Mesodermal cell (in vitro differentiated cells): ENCODE measurements at regions not wholly inside any gene's neighbourhood (a gene's known extent, or its start where the extent isn't known, plus 50 kb on each side); places are given as distances from the start of the nearest gene placed in this dataset.

Experiments
- H3K27ac ChIP-seq: 2 replicates; pipeline ENCODE4 v1.7.0; 2013; ENCODE audit warnings: mild to moderate bottlenecking, low read depth, low read length, moderate library complexity; ENCODE audit not compliant: severe bottlenecking
- H3K36me3 ChIP-seq: 2 replicates; pipeline ENCODE4 v1.7.1; 2013; ENCODE audit warnings: mild to moderate bottlenecking, low read length, moderate library complexity; ENCODE audit not compliant: control insufficient read depth, insufficient read depth
- H3K4me1 ChIP-seq: one replicate; pipeline ENCODE4 v1.7.1; 2013; ENCODE audit warnings: mild to moderate bottlenecking, low read length; ENCODE audit not compliant: insufficient read depth, control insufficient read depth, poor library complexity, severe bottlenecking
- H3K4me3 ChIP-seq: 2 replicates; pipeline ENCODE4 v1.7.0; 2013; ENCODE audit warnings: low read length, control low read depth, mild to moderate bottlenecking; ENCODE audit not compliant: insufficient read depth, poor library complexity, severe bottlenecking; ENCODE audit errors: extremely low read depth
- H3K9me3 ChIP-seq: 2 replicates; pipeline ENCODE4 v1.7.1; 2013; ENCODE audit warnings: mild to moderate bottlenecking, low read length, moderate library complexity; ENCODE audit not compliant: control insufficient read depth
- WGBS, 2 experiments: methylation state at CpG; one replicate each; pipeline ENCODE4 v1.1.5; 2013; ENCODE audit warnings: missing lambda C conversion rate in 2 of 2; ENCODE audit not compliant: insufficient coverage in 2 of 2; 5-methylcytosine and 5-hydroxymethylcytosine counted together

GRCh38 chr20:60210779-60211617 lies 252.8 kb downstream of the CDH26 start:
- H3K4me3 ChIP-seq: no peak overlapping the region
- no peaks in the 10 kb centered on the region for H3K9me3 ChIP-seq
- no peak overlapping the region for H3K27ac ChIP-seq
- peaks cover 2% of the 10 kb centered on the region for H3K4me1 ChIP-seq
- WGBS, 2 experiments: 40 to 47% methylated on average over 21 to 24 of the region's 25 CpGs
- no peaks in the 10 kb centered on the region for H3K36me3 ChIP-seq

DNA sequence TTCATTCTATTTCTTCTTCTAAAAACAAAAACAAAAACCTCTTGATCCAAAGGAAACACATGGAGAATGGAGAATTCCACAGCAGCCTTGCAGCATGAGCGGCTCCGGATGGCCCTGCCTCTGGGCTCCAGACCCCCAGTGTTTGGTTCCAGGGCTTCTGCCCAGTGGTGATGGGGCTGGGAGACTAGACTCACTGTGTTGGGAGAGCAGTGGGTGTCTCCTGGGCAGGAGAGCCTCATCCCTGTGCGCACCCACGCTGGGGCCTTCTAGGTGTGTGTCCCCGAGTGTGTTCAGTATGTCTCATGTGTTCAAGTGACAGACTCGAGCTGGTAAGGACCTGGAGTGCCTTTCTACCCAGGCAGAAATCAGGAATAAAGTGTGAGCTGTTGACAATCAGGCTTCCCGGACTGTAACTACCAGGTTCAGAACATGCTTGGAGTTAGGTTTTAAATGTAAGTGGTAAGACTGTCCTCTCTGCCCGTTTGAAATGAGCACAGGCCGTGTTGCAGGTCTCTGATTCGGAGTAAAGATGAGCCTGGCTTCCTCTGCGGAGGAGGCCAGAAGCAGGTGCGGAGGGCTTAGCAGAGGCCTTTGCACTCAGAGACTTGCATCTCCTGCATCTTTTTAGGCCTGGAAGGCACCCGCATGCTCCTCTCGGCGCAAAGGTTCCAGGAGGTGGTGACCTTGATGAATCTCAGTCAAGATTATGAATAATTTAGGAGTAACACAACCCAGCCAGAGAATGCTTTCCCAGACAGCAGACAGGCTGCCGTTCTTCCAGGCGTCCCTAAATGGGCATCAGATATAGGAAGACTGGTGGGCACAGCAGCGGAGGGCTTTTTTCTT lies 253.6 kb downstream of the CDH26 start:
- H3K4me1 ChIP-seq: peaks cover 2% of the 10 kb centered on the region
- 92% methylated on average over 15 to 16 of the region's 18 CpGs for WGBS, 2 experiments
- no peak overlapping the region for H3K27ac ChIP-seq
- no peaks in the 10 kb centered on the region for H3K9me3 ChIP-seq
- no peaks in the 10 kb centered on the region for H3K36me3 ChIP-seq
- H3K4me3 ChIP-seq: no peak overlapping the region

- no peaks in the 10 kb centered on the region for H3K9me3 ChIP-seq
- peaks cover 2% of the 10 kb centered on the region for H3K4me1 ChIP-seq
- no peaks in the 10 kb centered on the region for H3K36me3 ChIP-seq
- H3K4me3 ChIP-seq: no peak overlapping the region
- WGBS, 2 experiments: 89 to 97% methylated on average over 3 of the region's 3 CpGs
- no peak overlapping the region for H3K27ac ChIP-seq
Measured at GRCh38 chr20:60212695-60213094, 254.5 kb downstream of the CDH26 start.

DNA sequence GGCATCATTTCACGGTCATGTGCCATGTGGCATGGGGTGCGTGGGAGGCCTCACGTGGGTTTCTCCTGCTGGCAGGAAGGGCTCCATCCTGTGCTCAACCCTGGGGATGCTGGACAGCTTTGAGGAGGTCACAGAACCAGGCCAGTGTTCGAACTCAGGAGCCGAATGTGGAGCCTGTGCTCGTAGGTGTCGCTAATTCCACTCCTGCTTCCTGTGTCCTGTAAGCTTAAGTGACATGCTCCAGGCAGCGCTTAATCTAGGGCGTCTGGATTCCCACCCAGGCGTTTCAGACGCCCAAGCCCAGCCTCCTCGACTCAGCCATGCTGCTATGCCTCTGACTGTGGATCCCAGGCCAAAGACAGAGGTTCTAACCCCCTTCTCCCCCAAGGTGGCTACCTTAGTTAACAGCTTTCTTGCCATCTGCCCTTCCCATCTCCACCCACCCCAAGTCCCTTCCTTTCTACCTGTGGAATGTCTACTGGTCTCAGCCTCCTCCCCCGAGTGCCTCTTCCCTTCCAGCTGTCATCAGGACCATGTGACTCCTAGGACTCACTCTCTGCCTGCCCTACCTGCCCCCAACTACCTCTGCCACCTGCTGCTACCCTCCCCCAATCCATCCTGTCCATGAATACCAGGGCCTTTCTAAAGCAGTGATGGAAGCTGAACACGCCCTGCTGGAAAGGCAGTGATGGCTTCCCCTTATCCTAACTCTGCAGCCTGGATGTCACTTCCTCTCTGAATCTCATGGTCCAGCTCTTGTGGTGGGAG lies 255.1 kb downstream of the CDH26 start:
- Histone ChIP-seq H3K4me3 (no peak overlapping the region), H3K4me1 (peaks cover 2% of the 10 kb centered on the region), H3K36me3 (no peaks in the 10 kb centered on the region), H3K9me3 (no peaks in the 10 kb centered on the region), H3K27ac (no peak overlapping the region)
- 83 to 92% methylated on average over 12 to 14 of the region's 14 CpGs for WGBS, 2 experiments

DNA sequence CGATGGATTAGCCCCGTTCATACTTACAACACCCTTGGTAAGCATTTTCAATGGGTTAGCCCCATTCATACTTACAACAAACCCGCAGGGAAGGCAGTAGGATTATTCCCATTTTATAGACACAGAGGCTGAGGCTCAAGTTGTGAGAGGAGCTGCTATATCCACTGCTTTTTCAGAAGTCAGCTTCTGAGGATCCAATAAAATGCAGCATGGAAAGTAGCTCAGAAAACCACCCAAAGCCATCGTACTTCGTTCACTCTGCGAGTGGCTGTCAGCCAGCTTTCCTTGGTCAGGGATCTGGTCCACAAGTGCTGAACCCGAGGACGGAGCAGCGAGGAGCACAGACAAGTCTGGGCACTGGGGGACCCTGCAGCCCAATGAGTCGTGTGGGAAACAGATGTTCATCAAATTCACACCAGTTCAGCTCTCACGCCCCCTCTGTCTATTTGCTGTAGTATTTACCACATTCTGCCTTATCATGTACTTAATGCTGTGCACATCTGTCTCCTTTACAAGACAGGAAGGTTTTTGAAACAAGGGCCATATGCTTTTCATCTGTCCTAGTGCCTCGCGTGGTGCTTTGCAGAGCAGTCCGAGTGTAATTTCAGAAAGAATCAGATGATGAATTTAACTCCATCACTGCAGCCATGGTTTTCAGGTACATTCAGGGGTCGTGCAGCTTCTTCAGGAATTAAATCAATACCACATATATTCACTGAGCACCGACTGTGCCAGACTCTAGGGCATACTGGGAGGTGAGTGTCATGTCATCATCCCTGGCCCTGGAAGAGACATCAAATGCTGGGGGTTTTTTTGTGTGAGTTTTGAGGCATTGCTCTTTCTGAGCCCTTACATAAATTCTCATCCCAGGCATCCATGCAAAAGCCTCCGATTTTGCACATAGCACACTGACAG lies 256.9 kb downstream of the CDH26 start:
- WGBS, 2 experiments: 87 to 90% methylated on average over 12 to 15 of the region's 17 CpGs
- no peak overlapping the region for H3K27ac ChIP-seq
- peaks cover 2% of the 10 kb centered on the region for H3K4me1 ChIP-seq
- H3K36me3 ChIP-seq: no peaks in the 10 kb centered on the region
- H3K4me3 ChIP-seq: no peak overlapping the region
- H3K9me3 ChIP-seq: no peaks in the 10 kb centered on the region

DNA sequence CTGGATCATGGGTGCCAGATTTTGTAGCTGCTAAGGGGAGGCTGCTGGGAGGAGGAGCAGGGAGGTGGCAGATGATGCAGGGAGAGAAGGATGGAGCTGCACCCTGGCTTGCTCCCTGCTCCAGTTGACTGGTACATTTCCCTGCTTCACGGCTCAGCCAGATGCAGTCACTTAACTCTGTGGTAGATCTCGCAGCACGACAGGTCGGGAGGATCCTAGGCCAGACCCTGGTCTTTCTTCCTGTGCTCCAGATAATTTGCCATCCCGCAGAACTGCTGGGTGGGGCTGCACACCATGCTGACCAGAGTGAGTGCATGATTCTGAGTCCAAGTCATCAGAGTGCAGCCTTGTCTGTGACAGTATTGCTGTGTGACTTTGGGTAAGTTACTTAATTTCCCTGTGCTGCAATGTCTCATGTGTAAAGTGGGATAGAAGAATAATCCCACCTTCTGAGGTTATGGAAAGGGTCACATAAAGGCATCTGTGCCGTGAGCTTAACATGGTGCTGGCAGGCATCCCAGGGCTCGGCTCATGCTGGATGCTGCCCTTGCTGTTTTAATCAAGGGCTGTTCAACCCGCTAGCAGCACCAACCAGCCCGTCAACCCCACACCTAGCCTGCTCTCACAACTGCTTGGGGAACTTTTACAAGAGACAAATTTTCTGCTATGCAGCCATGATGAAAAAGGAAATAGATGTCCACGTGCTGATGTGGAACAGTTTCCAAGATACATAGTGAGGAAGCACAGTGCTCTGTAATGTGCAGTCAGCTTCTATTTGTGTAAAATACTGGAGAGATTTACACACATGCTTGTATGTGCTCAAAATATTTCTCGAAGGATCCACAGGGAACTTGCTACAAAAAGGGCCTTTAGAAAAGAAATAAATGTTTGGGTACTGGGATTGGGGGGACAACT lies 257.9 kb downstream of the CDH26 start:
- H3K9me3 ChIP-seq: no peaks in the 10 kb centered on the region
- no peaks in the 10 kb centered on the region for H3K36me3 ChIP-seq
- H3K4me3 ChIP-seq: no peak overlapping the region
- no peak overlapping the region for H3K27ac ChIP-seq
- 84 to 89% methylated on average over 9 to 10 of the region's 11 CpGs for WGBS, 2 experiments
- peaks cover 2% of the 10 kb centered on the region for H3K4me1 ChIP-seq

DNA sequence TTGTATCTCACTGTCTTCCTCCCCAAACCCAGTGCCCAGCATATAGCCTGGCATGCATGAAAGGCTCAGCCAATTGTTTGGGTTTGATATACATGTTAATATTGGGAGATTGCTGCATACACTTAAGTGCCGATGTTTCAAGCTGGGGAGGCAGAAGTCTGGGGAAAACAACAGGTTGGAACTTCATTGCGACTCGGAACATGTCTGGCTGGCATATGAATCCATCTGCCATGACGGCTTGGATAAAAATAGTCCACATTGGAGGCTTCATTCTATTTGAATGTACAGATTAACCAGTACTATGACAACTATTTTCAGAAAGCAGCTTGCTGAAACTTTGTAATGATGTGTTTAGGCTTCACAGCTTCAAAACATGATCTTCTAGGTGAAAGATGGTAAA lies 261.0 kb downstream of the CDH26 start:
- Histone ChIP-seq H3K4me3 (no peak overlapping the region), H3K4me1 (no peaks in the 10 kb centered on the region), H3K36me3 (no peaks in the 10 kb centered on the region), H3K27ac (no peak overlapping the region), H3K9me3 (no peaks in the 10 kb centered on the region)
- WGBS, 2 experiments: 90 to 97% methylated on average over 3 to 4 of the region's 4 CpGs

DNA sequence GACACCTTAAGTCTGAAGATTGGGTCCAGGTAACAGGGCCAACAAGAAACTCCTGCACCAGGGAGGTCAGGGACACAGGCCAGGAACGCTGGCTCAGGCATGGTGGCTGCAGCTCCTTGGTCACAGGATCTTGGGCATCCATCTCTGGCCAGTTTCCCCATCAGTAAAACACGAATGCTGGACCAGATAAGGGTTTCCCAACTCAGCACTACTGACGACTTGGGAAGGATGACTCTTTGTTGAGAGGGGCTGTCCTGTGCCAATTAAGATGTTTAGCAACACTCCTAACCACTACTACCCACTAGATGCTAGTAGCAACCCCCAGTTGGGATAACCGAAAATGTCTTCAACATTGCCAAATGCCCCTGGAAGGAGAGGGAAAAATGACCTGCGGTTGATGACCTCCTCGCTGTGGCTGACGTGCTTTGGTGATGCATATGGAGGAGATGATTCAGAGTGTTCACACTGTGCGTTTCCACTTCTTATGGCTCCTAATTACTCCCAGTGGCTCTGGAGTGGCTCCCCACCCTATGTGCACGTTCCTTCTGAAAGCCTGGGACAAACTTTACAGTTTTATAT lies 261.9 kb downstream of the CDH26 start:
- no peaks in the 10 kb centered on the region for H3K9me3 ChIP-seq
- no peak overlapping the region for H3K4me3 ChIP-seq
- WGBS, 2 experiments: 85 to 100% methylated on average over 5 to 7 of the region's 9 CpGs
- no peak overlapping the region for H3K27ac ChIP-seq
- H3K36me3 ChIP-seq: no peaks in the 10 kb centered on the region
- no peaks in the 10 kb centered on the region for H3K4me1 ChIP-seq

DNA sequence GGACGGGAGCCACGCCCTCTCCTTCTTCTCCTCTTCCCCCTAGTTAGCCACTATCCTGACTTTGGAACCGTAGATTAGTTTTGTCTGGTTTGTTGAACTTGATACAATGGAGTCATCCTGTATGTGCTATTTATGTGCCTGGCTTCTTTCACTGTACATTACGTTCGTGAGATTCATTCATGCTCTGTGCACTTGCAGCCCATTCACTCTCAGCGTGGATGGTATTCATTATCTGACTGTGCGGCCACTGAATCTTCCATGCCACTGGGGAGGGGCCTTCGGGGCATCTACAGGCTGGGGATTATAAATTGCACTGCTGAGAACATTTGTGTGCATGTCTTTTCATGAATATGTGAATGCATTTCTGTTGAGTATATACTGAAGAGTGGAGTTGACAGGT lies 262.5 kb downstream of the CDH26 start:
- Histone ChIP-seq H3K9me3 (no peaks in the 10 kb centered on the region), H3K4me1 (no peaks in the 10 kb centered on the region), H3K36me3 (no peaks in the 10 kb centered on the region), H3K4me3 (no peak overlapping the region), H3K27ac (no peak overlapping the region)
- WGBS, 2 experiments: 84 to 88% methylated on average over 5 to 6 of the region's 8 CpGs
